ENCODE measurements at regions not wholly inside any gene's neighbourhood (a gene's known extent, or its start where the extent isn't known, plus 50 kb on each side); places are given as distances from the start of the nearest gene placed in this dataset.

- TF ChIP-seq, protein P1, sequence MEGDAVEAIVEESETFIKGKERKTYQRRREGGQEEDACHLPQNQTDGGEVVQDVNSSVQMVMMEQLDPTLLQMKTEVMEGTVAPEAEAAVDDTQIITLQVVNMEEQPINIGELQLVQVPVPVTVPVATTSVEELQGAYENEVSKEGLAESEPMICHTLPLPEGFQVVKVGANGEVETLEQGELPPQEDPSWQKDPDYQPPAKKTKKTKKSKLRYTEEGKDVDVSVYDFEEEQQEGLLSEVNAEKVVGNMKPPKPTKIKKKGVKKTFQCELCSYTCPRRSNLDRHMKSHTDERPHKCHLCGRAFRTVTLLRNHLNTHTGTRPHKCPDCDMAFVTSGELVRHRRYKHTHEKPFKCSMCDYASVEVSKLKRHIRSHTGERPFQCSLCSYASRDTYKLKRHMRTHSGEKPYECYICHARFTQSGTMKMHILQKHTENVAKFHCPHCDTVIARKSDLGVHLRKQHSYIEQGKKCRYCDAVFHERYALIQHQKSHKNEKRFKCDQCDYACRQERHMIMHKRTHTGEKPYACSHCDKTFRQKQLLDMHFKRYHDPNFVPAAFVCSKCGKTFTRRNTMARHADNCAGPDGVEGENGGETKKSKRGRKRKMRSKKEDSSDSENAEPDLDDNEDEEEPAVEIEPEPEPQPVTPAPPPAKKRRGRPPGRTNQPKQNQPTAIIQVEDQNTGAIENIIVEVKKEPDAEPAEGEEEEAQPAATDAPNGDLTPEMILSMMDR (conservative IDR thresholded peaks at IDR 0.05), result no peak
- H3K27ac ChIP-seq (ENCODE audit: insufficient read length, low read depth, low read length), result no peak overlapping the region
- no peak overlapping the region for H3K56ac ChIP-seq (ENCODE audit: insufficient read length, low read depth, low read length)
- no peak overlapping the region for H3K4me2 ChIP-seq (ENCODE audit: insufficient read depth, insufficient read length, low read length)
- H3K79me1 ChIP-seq (ENCODE audit: insufficient read depth, low read depth, low read length, poor library complexity, severe bottlenecking), result no peaks in the 10 kb centered on the region
- H3T11ph ChIP-seq (ENCODE audit: low read length), result no peak overlapping the region
- Mint-ChIP-seq H3K4me1 (peaks cover 0 to 4% of the 10 kb centered on the region in 2 experiments; a peak in 1 of 4 replicates), H3K36me3 (ENCODE audit: insufficient read depth in 1 of 3, low read depth in 3 of 3) (no peaks in the 10 kb centered on the region), H3K27me3 (ENCODE audit: low read depth) (no peaks in the 10 kb centered on the region), H3K9me3 (no peaks in the 10 kb centered on the region), H3K27ac (no peak overlapping the region), H3K4me3 (no peak overlapping the region)
- H3K18ac ChIP-seq (ENCODE audit: insufficient read length, low read depth, low read length), result no peak overlapping the region
- no peaks in the 10 kb centered on the region for H3K4me1 ChIP-seq (ENCODE audit: insufficient read depth, low read length)
- no peak overlapping the region for H2BK15ac ChIP-seq (ENCODE audit: low read depth, low read length)
- no peaks in the 10 kb centered on the region for H4K20me1 ChIP-seq (ENCODE audit: control insufficient read depth, insufficient read depth, insufficient read length)
- H2AFZ ChIP-seq (ENCODE audit: low read length), result no peak overlapping the region
- no peaks in the 10 kb centered on the region for H3K27me3 ChIP-seq (ENCODE audit: insufficient read depth, low read length)
- no peak overlapping the region for H2BK120ac ChIP-seq (ENCODE audit: low read depth, low read length, poor library complexity, severe bottlenecking)
- H3K23me2 ChIP-seq (ENCODE audit: insufficient read length, low read depth, low read length, poor library complexity, severe bottlenecking), result no peaks in the 10 kb centered on the region
- H2BK12ac ChIP-seq (ENCODE audit: insufficient read length, low read depth, low read length), result no peak overlapping the region
- H3K79me2 ChIP-seq (ENCODE audit: insufficient read depth, low read length), result no peaks in the 10 kb centered on the region
- no peaks in the 10 kb centered on the region for H3K9me3 ChIP-seq (ENCODE audit: control insufficient read depth, low read depth, low read length)
- no peak overlapping the region for H3K23ac ChIP-seq (ENCODE audit: insufficient read length, low read depth, low read length)
- H4K8ac ChIP-seq (replicated peaks; ENCODE audit: insufficient read length, low read depth, low read length), result no peak overlapping the region
- WGBS (ENCODE audit: extremely low coverage, insufficient read length, low lambda C conversion rate), result 100% methylated on average over 1 of the region's 6 CpGs
- H4K5ac ChIP-seq (ENCODE audit: insufficient read length, low read depth, low read length), result no peak overlapping the region
- no peak overlapping the region for H2BK20ac ChIP-seq (ENCODE audit: low read depth, low read length, poor library complexity, severe bottlenecking)
- no peak overlapping the region for H3K4ac ChIP-seq (ENCODE audit: low read depth, low read length)
- H2BK5ac ChIP-seq (ENCODE audit: insufficient read length, low read length), result no peak overlapping the region
- no peak overlapping the region for H3K9ac ChIP-seq (ENCODE audit: extremely low read depth, insufficient read length, low read length)
- no peak overlapping the region for H2AK5ac ChIP-seq (ENCODE audit: insufficient read length, low read length)
- H4K91ac ChIP-seq (ENCODE audit: insufficient read length, low read depth, low read length), result no peak overlapping the region
- DNase-seq, result no peak
- no peak overlapping the region for H3K14ac ChIP-seq (ENCODE audit: insufficient read depth, low read length)
These were observed 1388.1 kb downstream of the FAM181B start for GRCh38 chr11:81345609-81346008.

Measured in H9 (cell line).